WTC11 (cell line): ENCODE measurements at regions not wholly inside any gene's neighbourhood (a gene's known extent, or its start where the extent isn't known, plus 50 kb on each side); places are given as distances from the start of the nearest gene placed in this dataset.

Experiments
- ATAC-seq: fragments of 200-7000 bp; cut with Tn5 transposase; 2 replicates; pipeline ENCODE4 v1.10.0; 2021; ENCODE audit warnings: mild to moderate bottlenecking, moderate library complexity
- CTCF ChIA-PET: fragments of 300-600 bp; sonication (Branson Sonifier 250); formaldehyde crosslinking; loops from one replicate; lab custom pipeline; 2021; ENCODE audit warnings: antibody characterized with exemption; lab: Charles Lee
- POLR2A ChIA-PET: fragments of 350-600 bp; sonication (Branson Sonifier 250); formaldehyde crosslinking; loops from one replicate; lab custom pipeline; 2021; ENCODE audit warnings: antibody characterized with exemption; lab: Charles Lee
- DNase-seq: peaks from one replicate; pipeline ENCODE4 v3.0.0; 2021; ENCODE audit warnings: low spot score
- H3K27ac Mint-ChIP-seq: 2 replicates; pipeline ENCODE4 v1.8.0; 2021; ENCODE audit warnings: mixed read lengths
- H3K27me3 Mint-ChIP-seq: 2 replicates; pipeline ENCODE4 v1.8.0; 2021; ENCODE audit warnings: low read depth, mild to moderate bottlenecking, moderate library complexity, mixed read lengths
- H3K36me3 Mint-ChIP-seq: 2 replicates; pipeline ENCODE4 v1.8.0; 2021; ENCODE audit warnings: mixed read lengths
- H3K4me1 Mint-ChIP-seq: 2 replicates; pipeline ENCODE4 v1.8.0; 2022; ENCODE audit warnings: mixed read lengths
- H3K4me3 Mint-ChIP-seq: 2 replicates; pipeline ENCODE4 v1.8.0; 2021; ENCODE audit warnings: mild to moderate bottlenecking, moderate library complexity, mixed read lengths
- H3K9me3 Mint-ChIP-seq: 2 replicates; pipeline ENCODE4 v1.8.0; 2021; ENCODE audit warnings: mixed read lengths
- AFF4 ChIP-seq: sonication (generic); formaldehyde crosslinking; IDR thresholded peaks from 2 replicates; pipeline ENCODE4 v1.8.1; 2023; ENCODE audit warnings: mild to moderate bottlenecking, missing genetic modification reagents, borderline replicate concordance
- ARID4B ChIP-seq: sonication (generic); formaldehyde crosslinking; IDR thresholded peaks from 2 replicates; pipeline ENCODE4 v1.8.0; 2023; ENCODE audit warnings: missing genetic modification reagents, mild to moderate bottlenecking, borderline replicate concordance
- ATF2 ChIP-seq: sonication (generic); formaldehyde crosslinking; IDR thresholded peaks from 2 replicates; pipeline ENCODE4 v1.8.1; 2022; ENCODE audit warnings: low read depth, missing genetic modification reagents, borderline replicate concordance
- ERG ChIP-seq: fragments of 250-450 bp; sonication (Bioruptor Pico); IDR thresholded peaks from 2 replicates; pipeline ENCODE4 v1.8.0; 2021; ENCODE audit warnings: mild to moderate bottlenecking
- FOXJ3 ChIP-seq: sonication (generic); formaldehyde crosslinking; IDR thresholded peaks from 2 replicates; pipeline ENCODE4 v1.9.0; 2021; ENCODE audit warnings: missing genetic modification reagents, mild to moderate bottlenecking, borderline replicate concordance
- FOXP1 ChIP-seq: sonication (generic); formaldehyde crosslinking; IDR thresholded peaks from 2 replicates; pipeline ENCODE4 v1.8.0; 2022; ENCODE audit warnings: missing genetic modification reagents, mild to moderate bottlenecking, moderate library complexity, borderline replicate concordance
- GABPB1 ChIP-seq: sonication (generic); formaldehyde crosslinking; IDR thresholded peaks from 2 replicates; pipeline ENCODE4 v1.8.1; 2023; ENCODE audit warnings: mild to moderate bottlenecking, missing genetic modification reagents
- NFATC4 ChIP-seq: fragments of 250-450 bp; sonication (Bioruptor Pico); IDR thresholded peaks from 2 replicates; pipeline ENCODE4 v1.9.0; 2021; ENCODE audit warnings: mild to moderate bottlenecking
- NR3C1 ChIP-seq: sonication (generic); formaldehyde crosslinking; conservative IDR thresholded peaks from 2 replicates; pipeline ENCODE4 v1.8.1; 2023; ENCODE audit warnings: low read depth, mild to moderate bottlenecking, missing genetic modification reagents
- PREB ChIP-seq: sonication (generic); formaldehyde crosslinking; IDR thresholded peaks from 2 replicates; pipeline ENCODE4 v1.8.1; 2022; ENCODE audit warnings: mild to moderate bottlenecking, missing genetic modification reagents, moderate library complexity, borderline replicate concordance
- ZBTB21 ChIP-seq: sonication (generic); formaldehyde crosslinking; IDR thresholded peaks from 2 replicates; pipeline ENCODE4 v1.8.1; 2023; ENCODE audit warnings: mild to moderate bottlenecking, missing genetic modification reagents, borderline replicate concordance
- ZNF263 ChIP-seq: sonication (generic); formaldehyde crosslinking; IDR thresholded peaks from 2 replicates; pipeline ENCODE4 v1.8.1; 2022; ENCODE audit warnings: low read depth, mild to moderate bottlenecking, moderate library complexity, missing genetic modification reagents
- ZNF281 ChIP-seq: sonication (generic); formaldehyde crosslinking; IDR thresholded peaks from 2 replicates; pipeline ENCODE4 v1.8.0; 2023; ENCODE audit warnings: mild to moderate bottlenecking, missing genetic modification reagents
- ZNF532 ChIP-seq: fragments of 250-450 bp; sonication (Bioruptor Pico); IDR thresholded peaks from 2 replicates; pipeline ENCODE4 v1.9.0; 2021; ENCODE audit warnings: mild to moderate bottlenecking, borderline replicate concordance

- no peaks in the 10 kb centered on the region for H3K9me3 Mint-ChIP-seq
- POLR2A ChIA-PET: no interaction called here
- no peak overlapping the region for H3K27ac Mint-ChIP-seq
- no peaks in the 10 kb centered on the region for H3K27me3 Mint-ChIP-seq
- no peaks in the 10 kb centered on the region for H3K36me3 Mint-ChIP-seq
- DNase-seq: no peak
- H3K4me1 Mint-ChIP-seq: peaks cover 3% of the 10 kb centered on the region
- no peak overlapping the region for H3K4me3 Mint-ChIP-seq
- no peak for ATAC-seq
- TF ChIP-seq GABPB1 (CRISPR knock-in tag) (no peak), NR3C1 (CRISPR knock-in tag) (no peak), NFATC4 (CRISPR knock-in tag) (no peak), ZNF532 (CRISPR knock-in tag) (no peak), AFF4 (CRISPR knock-in tag) (no peak), ZNF281 (no peak), ZNF263 (no peak)
- TF ChIP-seq, all 79 proteins: peak for 0
- CTCF ChIA-PET: interaction anchor here (2.0 kb wide), 1 partner anchor 21 kb away, joined by 11 read pairs; no protein-coding TSS in a partner anchor
Measured at GRCh38 chr14:30291216-30291615, 267.7 kb upstream of the G2E3 start.

GRCh38 chr14:30292541-30292940 is 266.4 kb upstream of the G2E3 start:
- DNase-seq: no peak
- no peak overlapping the region for H3K27ac Mint-ChIP-seq
- peaks cover 7% of the 10 kb centered on the region for H3K4me1 Mint-ChIP-seq
- H3K4me3 Mint-ChIP-seq: no peak overlapping the region
- no peaks in the 10 kb centered on the region for H3K36me3 Mint-ChIP-seq
- ChIA-PET CTCF (interaction anchor here (0.8 to 2.0 kb wide), 3 partner anchors 9 to 190 kb away, joined by 3 to 20 read pairs (median 7); no protein-coding TSS in a partner anchor), POLR2A (no interaction called here)
- H3K9me3 Mint-ChIP-seq: no peaks in the 10 kb centered on the region
- H3K27me3 Mint-ChIP-seq: no peaks in the 10 kb centered on the region
- ATAC-seq: no peak
- no peak for TF ChIP-seq FOXP1 (CRISPR knock-in tag)
- no peak for TF ChIP-seq ATF2
- no peak for TF ChIP-seq PREB (CRISPR knock-in tag)
- no peak for TF ChIP-seq FOXJ3 (CRISPR knock-in tag)
- TF ChIP-seq ARID4B (CRISPR knock-in tag): no peak
- TF ChIP-seq ZBTB21 (CRISPR knock-in tag): no peak
- TF ChIP-seq NR3C1 (CRISPR knock-in tag): no peak
- TF ChIP-seq ERG (CRISPR knock-in tag): no peak
